ENCODE measurements at regions not wholly inside any gene's neighbourhood (a gene's known extent, or its start where the extent isn't known, plus 50 kb on each side); places are given as distances from the start of the nearest gene placed in this dataset.

DNA sequence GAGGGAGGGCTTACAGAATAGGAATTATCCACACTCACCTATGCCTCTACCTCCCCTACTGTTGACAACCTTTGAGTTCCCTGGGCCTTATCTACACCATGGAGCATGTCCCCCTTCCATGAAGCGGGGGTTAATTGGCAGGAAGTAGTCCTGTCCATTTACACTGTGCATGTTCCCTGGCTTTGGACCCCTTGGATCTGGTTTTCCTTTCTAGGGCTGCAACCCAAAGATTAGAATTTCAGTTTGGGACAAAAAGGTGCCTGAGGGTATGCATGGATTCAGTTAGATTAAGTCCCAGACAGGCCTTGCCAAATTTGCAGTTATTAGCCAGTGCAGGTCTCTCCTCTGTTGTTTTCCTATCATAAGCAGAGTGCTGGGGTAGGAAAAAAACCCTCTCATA is 180.3 kb downstream of the CMPK2 start:
- DNase-seq = no peak

DNA sequence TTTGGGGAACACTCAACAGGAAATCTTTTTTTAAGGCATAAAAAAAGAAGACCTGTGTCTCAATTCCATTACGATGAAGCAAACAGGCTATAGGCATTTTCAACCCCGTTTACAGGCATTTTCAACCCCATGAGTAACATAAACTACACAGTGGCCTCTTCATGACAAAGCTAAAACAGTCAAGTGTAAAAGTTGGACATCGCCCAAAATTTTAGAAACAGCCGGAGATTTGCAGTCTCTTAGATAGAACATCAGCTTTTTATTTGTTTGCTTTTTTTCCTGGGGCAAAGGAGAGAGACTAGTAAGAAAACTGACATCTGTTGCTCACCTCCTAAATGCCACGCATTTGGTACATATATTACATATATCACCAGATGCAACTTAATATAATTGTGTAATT is 173.7 kb downstream of the CMPK2 start:
- DNase-seq = no peak

DNA sequence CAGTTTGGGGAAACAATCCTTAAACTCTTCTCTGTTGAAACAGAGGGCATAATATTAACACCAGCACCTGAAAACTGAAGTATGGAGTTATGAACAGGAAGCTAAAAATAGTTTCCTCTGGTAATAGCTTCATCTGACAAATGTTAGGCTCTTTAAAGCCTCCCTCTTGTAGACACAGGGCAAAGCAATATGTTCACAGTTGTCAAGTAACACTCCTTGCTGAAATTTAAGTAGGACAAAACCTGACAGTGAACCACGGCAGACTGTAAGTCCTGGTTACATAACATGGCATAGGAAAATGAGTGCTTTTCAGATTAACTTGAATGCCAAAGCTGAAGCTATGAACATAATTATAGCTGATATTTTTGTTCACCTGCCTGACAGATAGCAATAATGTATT is 172.9 kb downstream of the CMPK2 start:
- no peak for DNase-seq

DNA sequence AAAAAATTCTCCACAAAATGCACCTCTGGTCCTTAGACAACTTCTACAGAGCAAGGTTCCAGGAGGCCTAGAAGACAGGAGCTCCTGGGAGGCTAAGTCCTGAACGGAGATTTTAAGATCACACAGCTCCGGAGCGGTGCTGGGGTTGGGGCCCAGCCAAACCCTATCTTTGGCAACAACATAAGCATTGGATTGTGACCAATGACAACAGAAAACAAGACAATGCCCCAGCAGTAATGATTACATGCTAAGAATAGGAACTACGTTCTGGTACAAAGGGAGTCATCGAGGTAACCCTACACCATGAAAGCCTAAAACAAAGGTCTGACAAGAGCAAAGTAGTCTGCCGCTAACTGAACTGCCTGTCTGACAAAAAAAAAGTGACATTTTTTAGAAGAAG is 171.2 kb downstream of the CMPK2 start:
- no peak for DNase-seq

DNA sequence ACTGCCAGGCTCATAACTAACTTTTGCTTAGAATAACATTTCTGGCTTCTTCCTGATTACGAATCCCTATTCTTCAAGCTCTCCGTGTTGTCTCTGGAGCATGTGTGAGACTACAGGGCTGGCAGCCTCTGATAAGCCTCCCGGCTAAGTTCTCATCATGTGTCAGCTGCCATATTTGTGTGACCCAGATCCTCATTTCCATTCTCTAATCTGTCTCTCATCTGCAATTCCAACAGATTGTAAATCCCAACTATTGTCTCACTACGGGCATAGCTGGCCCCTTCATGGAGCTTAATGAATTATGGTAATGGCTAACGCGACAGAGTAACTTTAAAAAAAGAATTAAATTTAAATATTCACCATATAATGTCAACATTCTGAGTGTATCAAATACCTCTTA is 165.4 kb downstream of the CMPK2 start:
- no peak for DNase-seq

DNA sequence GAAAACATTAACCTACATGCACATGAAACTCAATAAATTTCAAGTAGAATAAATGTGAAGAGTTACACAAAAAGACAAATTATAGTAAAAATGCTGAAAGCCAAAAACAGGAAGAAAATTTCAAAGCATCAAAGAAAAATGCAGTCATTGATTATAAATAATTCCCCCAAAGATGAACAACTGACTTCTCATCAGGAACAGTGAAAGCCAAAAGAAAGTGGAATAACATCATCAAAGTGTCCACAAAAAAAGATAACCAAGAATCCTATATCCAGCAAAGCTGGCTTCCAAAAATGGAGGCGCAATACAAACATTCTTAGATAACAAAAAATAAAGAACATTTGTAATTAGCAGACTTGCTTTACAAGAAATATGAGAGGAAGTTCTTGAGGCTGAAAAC is 161.6 kb downstream of the CMPK2 start:
- no peak for DNase-seq

DNA sequence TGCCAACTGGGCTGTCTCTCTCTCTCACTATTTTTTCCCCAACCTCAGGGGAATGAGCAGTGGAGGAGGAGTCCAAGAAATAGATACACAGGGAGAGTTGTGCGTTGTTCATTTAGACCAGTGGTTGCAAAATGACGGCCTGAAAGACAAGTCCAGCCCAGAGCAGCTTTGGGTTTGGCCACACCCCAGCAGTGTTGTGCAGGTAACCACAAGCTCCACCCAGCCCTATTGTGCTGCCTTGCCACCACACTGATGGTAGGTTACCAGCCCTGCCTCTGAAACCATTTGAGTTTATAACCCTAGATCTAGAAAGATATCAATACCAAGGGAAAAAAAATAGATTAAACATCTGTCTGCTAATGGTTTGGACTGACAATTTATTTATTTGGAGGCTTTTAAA is 144.3 kb downstream of the CMPK2 start:
- DNase-seq = no peak

DNA sequence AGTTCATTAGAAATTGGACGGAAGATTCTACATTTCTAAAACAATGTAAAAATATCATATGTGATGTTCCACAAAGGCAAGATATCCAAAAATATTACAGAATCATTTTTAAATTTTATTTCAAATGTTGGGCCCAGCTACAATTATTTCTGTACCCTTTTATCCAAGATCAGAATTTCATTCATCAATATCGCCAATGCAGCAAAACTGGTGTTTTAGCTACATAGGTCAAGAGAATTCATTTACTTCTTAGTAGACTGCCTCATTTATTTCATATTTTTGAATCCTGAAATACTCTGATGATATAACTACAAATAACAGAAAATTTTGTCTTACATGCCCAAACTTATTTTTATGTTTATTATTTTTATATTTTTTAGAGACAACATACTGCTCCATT is 143.1 kb downstream of the CMPK2 start:
- no peak for DNase-seq

DNA sequence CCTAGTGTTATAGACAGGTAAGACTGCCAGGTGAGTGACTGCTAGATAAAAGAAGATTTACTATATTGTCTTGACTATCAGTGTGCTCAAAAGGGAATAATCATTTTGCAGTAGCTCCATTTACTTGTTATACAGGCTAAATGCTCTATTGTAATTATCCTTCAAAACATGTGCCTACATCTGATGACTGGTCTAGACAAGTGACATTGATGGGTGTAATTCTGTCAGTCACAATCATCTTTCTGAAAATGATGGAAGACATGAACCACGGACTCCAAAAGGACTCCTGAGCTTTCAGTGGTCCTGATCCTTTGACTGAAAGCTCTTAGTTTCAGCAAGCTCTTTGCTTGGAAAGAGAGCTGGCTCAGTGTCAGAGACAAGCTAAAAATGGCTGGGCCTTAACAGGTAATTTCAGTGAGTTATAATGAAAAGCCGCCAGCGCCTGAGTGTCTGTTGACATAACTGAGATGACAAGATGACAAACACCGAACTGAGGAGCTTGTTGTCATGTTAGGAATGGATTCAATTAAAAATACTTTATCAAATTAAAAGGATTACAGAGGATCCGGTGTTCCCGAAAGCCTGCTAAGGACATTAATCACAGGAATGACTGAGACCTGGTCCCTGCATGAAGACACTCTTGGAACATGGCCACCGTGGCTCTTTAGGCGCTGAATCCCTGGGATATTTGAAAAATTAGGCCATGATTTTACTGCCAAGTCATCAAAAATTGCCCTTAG is 141.7 kb downstream of the CMPK2 start:
- DNase-seq = no peak

DNA sequence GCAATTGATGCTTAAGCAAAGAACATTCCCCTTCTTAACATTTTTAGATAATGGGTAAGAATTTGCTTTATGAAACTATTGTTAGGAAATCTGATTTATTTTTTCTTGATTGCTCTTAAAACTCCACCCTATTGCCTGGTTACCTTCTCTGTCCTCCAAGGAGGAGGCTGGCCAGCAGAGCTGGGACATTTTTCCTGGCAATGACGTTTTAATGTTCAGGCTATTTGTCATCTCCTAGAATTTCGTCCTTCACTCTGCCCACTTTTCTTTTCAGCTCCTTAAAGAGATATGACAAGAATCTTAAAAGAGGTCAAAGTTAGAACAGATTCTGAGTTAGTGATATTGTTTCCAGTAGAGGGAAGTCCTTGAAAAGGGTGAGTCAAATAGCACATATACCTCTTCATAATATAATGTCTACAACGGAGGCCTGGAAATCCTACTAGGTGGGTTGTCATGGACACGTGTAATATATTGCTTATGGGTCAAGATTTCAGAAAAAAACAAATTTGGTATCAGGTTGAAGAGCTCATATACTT is 141.0 kb downstream of the CMPK2 start:
- no peak for DNase-seq

DNA sequence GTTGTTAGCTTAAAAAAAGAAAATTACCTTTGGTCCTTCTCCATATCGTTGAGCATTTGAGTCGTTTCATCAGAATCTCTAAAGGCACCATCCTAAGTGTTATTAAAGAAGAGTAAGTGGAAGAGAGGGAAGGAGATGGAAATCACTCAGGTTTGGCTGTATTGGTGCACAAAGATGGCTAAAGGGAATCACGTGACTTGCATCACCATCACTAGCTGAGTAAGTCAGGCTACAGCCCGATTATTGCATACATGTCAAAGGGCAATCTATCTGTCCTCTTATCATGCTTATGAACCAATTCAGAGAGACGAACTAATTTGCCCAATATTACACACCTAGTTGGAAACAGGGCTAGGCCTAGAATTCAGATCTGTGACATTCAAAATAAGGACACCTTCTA is 137.6 kb downstream of the CMPK2 start:
- no peak for DNase-seq

DNA sequence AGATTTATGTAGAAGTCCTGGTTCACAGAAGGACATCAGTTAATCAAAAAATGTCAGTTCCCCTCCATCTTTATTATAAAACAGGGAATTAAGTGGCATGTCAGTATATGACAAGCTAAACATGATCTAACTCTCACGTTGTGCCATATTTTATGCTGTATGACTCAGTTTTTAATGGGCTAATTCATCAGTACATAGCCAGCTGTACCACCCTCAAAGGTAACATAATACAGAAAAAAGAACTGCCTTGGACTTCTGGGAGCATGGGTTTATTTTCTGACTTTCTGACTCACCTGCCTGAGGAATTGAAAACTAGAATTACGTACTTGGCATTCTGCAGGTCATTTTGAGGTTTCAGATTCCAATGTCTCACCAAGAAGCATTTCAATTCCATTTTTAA is 135.7 kb downstream of the CMPK2 start:
- no peak for DNase-seq

DNA sequence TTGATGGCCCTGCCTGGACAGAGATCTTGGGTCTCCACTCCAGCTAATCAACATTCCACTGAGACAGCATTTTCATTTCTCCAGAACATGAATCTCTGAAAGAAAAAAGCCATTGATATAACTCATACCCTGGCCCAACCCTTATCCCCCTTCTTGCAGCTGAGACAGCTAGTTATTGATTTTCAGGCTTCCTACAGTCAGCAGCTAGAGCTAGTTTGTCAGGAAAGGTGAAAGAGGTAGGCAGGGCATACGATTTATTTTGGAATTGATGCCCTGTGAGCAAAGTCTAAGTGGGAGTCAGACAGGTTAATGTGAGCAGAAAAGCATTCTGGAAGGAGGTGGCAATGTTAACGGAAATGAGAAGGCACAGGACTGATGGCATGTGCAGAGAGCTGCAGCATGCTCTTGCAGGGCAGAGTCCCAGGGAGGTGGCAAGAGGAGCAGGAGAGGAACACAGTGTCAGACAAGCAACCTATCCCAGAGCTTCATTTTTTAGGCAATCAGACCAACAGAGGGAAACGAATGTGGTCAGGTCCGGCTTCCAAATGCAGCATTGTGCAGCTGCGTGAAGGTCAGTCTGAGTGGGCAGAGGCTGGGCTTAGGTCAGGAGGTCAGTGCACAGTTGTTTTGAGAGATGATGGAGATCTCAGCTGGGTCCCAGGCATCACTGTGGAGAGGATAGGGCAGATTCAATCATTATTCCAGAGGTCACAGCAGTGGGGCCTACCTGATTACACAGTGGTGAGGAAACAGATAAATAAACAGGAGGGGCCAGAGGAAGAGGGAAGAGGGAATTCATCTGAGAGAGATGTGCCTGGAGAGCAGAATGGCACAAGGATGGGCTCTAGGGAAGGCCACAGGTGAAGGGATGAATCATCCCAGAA is 134.8 kb downstream of the CMPK2 start:
- DNase-seq = no peak

DNA sequence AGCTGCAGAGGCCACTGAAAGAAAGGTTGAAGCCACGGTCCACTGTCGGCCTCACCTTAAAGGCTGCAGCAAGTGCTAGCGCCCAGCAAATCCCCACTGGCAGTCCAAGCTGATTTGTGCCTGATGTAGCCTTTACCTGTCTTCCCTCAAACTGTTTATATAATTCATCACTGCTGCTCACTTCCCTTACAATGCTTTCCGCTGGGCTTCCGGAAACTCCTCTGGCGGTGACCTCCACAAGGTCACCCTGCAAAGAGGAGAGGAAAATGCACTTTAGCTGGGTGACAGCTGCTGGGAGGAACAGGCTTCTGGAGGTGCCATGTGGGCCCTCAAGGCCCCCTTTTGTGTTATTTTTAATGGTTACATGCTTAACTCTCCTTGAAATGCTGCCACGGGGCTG is 126.2 kb downstream of the CMPK2 start:
- DNase-seq = no peak

DNA sequence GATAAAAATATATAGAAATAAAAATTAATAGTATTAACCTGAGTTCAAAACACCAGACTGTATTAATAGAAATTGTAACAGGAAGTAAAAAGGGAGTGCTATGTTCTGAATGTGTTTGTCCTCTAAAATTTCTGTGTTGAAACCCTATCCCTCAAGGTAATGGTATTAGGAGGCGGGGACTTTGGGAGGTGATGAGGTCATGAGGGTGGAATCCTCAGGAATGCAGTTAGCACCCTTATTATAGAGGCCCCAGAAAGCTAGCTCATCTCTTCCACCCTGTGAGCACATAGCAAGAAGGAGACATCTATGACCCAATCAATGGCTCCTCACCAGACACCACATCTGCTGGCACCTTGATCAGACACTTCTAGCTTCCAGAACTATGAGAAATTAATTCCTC is 124.5 kb downstream of the CMPK2 start:
- no peak for DNase-seq

DNA sequence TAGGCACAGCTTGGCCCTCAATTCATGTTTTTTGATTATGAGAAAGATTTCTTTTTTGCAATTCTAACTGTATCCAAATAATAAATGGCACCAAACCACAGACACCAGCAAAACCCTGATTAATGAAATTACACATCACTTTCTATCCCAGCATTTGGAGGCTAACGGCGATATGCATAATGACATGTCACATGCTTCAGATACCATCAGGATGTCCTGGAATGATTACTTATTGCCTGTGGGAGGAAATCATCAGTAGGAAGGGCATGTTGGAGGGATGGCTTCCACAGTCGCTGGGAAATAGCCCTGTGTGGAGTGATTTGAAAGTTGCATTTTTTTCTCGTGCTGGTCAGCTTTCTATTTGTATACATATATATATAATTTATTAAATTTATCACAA is 121.7 kb downstream of the CMPK2 start:
- DNase-seq = no peak

DNA sequence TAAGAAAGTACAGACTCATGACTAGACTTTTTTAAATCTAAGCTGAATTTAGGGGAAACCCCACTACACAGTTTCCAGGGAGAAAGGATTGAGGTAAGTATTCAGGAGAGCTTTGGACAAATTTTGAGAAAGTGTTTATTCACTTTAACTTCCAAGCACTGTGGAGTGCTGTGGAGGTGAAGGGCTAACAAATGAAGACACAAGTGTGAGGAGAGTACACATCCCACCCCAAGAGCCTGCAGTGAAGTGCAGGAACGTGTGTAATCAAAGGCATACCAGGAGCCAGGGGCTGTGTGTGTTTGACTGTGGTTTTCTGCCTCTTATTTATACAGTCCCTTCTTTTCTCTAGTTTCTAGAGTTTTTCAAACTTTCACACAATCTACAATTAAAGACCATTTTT is 118.3 kb downstream of the CMPK2 start:
- DNase-seq = no peak

DNA sequence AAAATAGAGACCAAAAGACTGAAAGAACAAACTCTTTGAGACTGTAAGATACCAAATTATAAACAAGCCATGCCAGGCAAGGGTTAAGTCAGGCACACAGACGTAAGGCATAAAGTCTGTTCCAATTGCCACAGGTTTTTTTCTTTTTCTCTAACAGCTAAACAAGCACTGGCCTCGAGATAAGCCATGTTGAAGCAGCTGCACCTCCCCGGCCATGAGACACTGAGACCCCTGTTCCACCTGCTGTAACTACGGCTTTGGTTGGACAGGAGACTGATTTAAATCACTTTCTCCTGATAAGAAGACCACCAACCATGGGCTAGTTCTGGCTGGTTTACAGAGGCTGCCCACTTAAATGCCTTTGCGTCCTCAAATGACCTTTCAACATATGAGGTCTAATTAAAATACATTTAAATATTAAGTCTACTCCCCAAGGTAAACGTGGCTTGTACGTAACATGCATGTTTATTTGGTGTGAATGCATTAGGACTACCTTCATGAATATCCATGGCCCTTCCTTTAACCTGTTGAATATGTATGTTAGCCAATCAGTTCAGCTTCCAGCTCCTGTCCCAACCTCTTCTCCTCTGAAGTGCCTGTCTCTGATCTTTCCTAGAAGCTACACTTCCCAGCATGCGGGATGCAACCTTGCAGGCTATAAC is 117.2 kb downstream of the CMPK2 start:
- DNase-seq = no peak

DNA sequence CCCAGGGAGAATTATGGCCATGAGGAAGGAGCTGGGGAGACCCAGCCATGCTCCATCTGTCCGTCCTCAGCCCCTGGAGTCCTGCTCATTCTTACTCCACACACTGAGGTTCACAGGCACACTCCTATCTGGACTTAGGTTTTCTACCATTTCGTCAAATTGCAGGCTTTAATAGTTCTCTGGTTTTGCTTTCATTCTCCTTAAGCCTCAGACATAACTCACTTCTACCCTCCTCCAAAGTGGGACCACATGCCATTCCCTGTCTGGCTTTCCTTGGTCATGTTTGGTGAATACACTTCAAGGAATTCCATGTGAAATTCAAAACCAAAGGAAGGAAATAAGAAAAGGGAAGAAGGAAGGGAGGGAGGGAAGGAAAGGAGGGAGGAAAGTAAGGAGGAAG is 115.7 kb downstream of the CMPK2 start:
- no peak for DNase-seq

DNA sequence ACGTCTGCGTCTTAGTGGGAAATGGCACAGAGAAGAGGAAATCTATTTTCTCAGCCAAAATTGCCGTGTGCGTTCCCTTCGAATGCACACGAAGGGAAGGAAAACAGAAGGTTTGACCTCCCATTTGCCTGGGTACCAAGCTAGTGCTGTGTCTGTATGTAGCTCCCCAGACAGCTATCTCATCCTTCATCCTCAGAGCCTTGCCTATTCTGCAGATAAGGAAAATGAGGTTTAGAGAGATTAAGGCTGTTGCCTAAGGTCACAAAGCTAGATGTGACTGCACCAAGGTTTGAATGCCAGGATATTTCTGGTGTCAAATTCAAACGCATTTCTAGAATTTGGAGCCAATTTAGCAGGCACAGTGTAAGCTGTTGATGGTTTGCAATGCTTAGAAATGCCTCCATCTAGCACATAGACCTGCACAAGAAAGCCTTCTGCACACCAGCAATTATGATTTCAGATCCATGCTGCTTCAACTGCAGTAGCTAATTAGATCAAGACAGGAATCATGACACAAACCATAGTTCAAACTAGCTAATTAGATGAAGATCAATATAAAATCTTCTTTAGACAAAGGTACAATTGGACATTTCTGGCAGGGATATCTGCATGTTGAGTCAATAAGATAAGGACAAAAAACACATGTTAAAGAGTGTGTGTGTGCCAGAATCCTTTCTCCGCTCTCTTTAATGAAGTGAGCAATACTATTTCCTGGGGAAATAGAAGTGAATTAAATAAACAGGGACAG is 115.1 kb downstream of the CMPK2 start:
- DNase-seq = no peak

DNA sequence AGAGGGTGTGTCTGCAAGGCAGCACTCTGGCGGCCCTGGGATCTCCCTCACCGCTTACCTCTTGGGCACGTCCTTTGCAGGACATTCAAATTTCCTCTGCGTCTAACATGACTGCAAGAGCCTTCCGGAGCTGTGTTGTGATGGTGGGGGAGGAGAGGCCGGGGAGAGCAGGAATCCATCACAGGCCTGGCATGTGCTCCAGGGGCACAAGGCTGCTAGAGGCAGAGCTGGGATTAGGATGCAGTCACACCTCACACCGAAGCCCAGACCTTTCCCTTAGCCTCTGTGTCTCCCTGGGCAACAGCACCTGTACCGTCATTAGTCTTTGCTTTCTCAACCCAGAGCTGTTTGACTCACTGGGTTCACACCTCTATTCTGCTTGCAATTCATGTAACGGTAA is 111.3 kb downstream of the CMPK2 start:
- no peak for DNase-seq

DNA sequence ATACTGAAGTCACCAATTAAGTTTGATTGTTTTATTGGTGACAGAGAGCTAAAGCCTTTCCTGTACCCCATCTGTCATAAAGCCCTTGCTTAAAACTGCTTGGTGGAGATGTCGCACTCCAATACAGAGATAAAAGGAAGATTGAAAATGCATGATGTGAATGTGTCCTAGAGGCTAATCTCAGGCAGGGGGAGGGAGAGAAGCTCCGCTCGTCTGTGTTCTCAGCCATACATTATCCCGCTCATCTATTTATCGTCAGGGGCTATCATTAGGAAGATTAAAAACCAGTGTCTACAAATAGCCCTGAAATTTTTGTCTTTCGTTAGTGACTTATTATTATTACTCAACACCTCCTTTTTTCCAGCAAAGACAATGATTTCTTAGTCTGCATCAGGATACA is 110.3 kb downstream of the CMPK2 start:
- no peak for DNase-seq

DNA sequence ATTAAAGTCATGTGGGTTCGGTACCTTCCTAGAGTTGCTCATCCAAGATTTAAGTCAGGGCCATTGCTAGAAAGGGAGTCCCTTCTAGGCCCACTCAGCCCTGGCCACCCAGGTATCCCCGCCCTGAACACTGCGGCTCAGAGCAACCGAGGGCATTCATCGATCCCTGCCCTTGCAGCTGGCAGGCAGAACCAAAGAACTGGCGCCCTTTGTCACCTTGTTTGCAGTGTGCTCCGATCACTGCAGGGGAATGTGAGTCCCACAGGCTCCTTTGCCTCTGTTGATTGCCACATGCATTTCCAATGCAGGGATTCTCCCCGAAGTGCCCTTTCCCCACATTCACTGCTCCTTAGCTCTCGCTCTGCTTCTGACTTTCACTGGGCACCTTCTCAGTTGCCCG is 108.5 kb downstream of the CMPK2 start:
- no peak for DNase-seq

Data from NCI-H187 treated with DMSO at 0.1 percent for 48 hours (cell line).